Neuronal stem cell (in vitro differentiated cells): ENCODE measurements at regions not wholly inside any gene's neighbourhood (a gene's known extent, or its start where the extent isn't known, plus 50 kb on each side); places are given as distances from the start of the nearest gene placed in this dataset.

Experiments used
- DNase-seq: peaks from one replicate; pipeline ENCODE4 v3.0.0-alpha.2; 2013; ENCODE audit warnings: low spot score
- H2AFZ ChIP-seq: one replicate; pipeline ENCODE4 v1.6.1; 2013; ENCODE audit warnings: mild to moderate bottlenecking, low read length, inconsistent platforms
- H2AK5ac ChIP-seq: 2 replicates; pipeline ENCODE4 v1.6.1; 2013; ENCODE audit warnings: low read depth, mild to moderate bottlenecking, inconsistent platforms, low read length, moderate library complexity, mixed read lengths
- H2BK120ac ChIP-seq: 2 replicates; pipeline ENCODE4 v1.6.1; 2013; ENCODE audit warnings: low read depth, mild to moderate bottlenecking, inconsistent platforms, low read length, moderate library complexity, mixed read lengths
- H2BK12ac ChIP-seq: one replicate; pipeline ENCODE4 v1.6.1; 2013; ENCODE audit warnings: low read length, inconsistent platforms
- H2BK15ac ChIP-seq: 2 replicates; pipeline ENCODE4 v1.6.1; 2013; ENCODE audit warnings: mild to moderate bottlenecking, low read length, inconsistent platforms, mixed read lengths
- H2BK5ac ChIP-seq: one replicate; pipeline ENCODE4 v1.6.1; 2013; ENCODE audit warnings: inconsistent platforms, mild to moderate bottlenecking, low read length, moderate library complexity
- H3K14ac ChIP-seq: one replicate; pipeline ENCODE4 v1.6.1; 2013; ENCODE audit warnings: low read length, inconsistent platforms
- H3K18ac ChIP-seq: 2 replicates; pipeline ENCODE4 v1.6.1; 2013; ENCODE audit warnings: low read length, inconsistent platforms
- H3K23ac ChIP-seq: 2 replicates; pipeline ENCODE4 v1.6.1; 2013; ENCODE audit warnings: low read depth, mild to moderate bottlenecking, mixed read lengths, low read length, inconsistent platforms; ENCODE audit not compliant: poor library complexity
- H3K27ac ChIP-seq: replicated peaks from 3 replicates; pipeline ENCODE4 v1.5.1; 2013; ENCODE audit warnings: low read length, inconsistent platforms
- H3K27me3 ChIP-seq, 3 experiments: 2 replicates each; pipeline ENCODE4 v1.6.1; 2013; ENCODE audit warnings: low read length in 3 of 3, mild to moderate bottlenecking in 2 of 3, inconsistent platforms in 1 of 3, low read depth in 1 of 3, mixed read lengths in 1 of 3, moderate library complexity in 1 of 3; ENCODE audit not compliant: control insufficient read depth in 3 of 3, insufficient read depth in 3 of 3
- H3K36me3 ChIP-seq, 2 donors: replicated peaks in 1 of 2; 2 replicates each; pipeline ENCODE4 v1.6.1; 2013; ENCODE audit warnings: low read length in 2 of 2; ENCODE audit not compliant: control insufficient read depth in 2 of 2, insufficient read depth in 2 of 2
- H3K4ac ChIP-seq: 2 replicates; pipeline ENCODE4 v1.6.1; 2013; ENCODE audit warnings: inconsistent platforms, mild to moderate bottlenecking, low read length, moderate library complexity
- H3K4me1 ChIP-seq, 2 donors: 1 replicate in 1 of 2; 2 replicates in 1 of 2; pipeline ENCODE4 v1.6.1; 2013; ENCODE audit warnings: low read length in 2 of 2, low read depth in 1 of 2; ENCODE audit not compliant: control insufficient read depth in 2 of 2, insufficient read depth in 1 of 2
- H3K4me2 ChIP-seq: one replicate; pipeline ENCODE4 v1.6.1; 2013; ENCODE audit warnings: mild to moderate bottlenecking, low read length, inconsistent platforms; ENCODE audit not compliant: insufficient read depth, poor library complexity, severe bottlenecking
- H3K4me3 ChIP-seq, 2 donors: 2 replicates each; pipeline ENCODE4 v1.5.1; 2013; ENCODE audit warnings: low read length in 2 of 2, mild to moderate bottlenecking in 2 of 2, inconsistent platforms in 1 of 2, moderate library complexity in 1 of 2
- H3K79me1 ChIP-seq: one replicate; pipeline ENCODE4 v1.6.1; 2013; ENCODE audit warnings: low read depth, mild to moderate bottlenecking, inconsistent platforms, low read length, moderate library complexity
- H3K9ac ChIP-seq: one replicate; pipeline ENCODE4 v1.6.1; 2013; ENCODE audit warnings: mild to moderate bottlenecking, low read depth, low read length, inconsistent platforms; ENCODE audit not compliant: poor library complexity
- H3K9me3 ChIP-seq, 2 donors: replicated peaks in 1 of 2; 2 replicates each; pipeline versions ENCODE3 to v1.6.1; 2013; ENCODE audit warnings: low read length in 2 of 2, mild to moderate bottlenecking in 2 of 2, inconsistent platforms in 1 of 2, low read depth in 1 of 2, mixed read lengths in 1 of 2, moderate library complexity in 1 of 2; ENCODE audit not compliant: control insufficient read depth in 2 of 2, insufficient read depth in 1 of 2
- H4K8ac ChIP-seq: one replicate; pipeline ENCODE4 v1.6.1; 2013; ENCODE audit warnings: low read depth, mild to moderate bottlenecking, inconsistent platforms, low read length, moderate library complexity
- H4K91ac ChIP-seq: one replicate; pipeline ENCODE4 v1.6.1; 2013; ENCODE audit warnings: low read length, low read depth, mild to moderate bottlenecking, inconsistent platforms; ENCODE audit not compliant: poor library complexity
- WGBS, 2 donors: extraction: QIAGEN DNeasy Blood & Tissue Kit; methylation state at CpG; one replicate each; pipeline ENCODE4 v1.1.7; 2013; ENCODE audit warnings: missing lambda C conversion rate in 2 of 2, mixed read lengths in 1 of 2; ENCODE audit not compliant: insufficient read length in 2 of 2, insufficient replicate concordance in 1 of 2; ENCODE audit errors: extremely low coverage in 2 of 2; 5-methylcytosine and 5-hydroxymethylcytosine counted together

DNA sequence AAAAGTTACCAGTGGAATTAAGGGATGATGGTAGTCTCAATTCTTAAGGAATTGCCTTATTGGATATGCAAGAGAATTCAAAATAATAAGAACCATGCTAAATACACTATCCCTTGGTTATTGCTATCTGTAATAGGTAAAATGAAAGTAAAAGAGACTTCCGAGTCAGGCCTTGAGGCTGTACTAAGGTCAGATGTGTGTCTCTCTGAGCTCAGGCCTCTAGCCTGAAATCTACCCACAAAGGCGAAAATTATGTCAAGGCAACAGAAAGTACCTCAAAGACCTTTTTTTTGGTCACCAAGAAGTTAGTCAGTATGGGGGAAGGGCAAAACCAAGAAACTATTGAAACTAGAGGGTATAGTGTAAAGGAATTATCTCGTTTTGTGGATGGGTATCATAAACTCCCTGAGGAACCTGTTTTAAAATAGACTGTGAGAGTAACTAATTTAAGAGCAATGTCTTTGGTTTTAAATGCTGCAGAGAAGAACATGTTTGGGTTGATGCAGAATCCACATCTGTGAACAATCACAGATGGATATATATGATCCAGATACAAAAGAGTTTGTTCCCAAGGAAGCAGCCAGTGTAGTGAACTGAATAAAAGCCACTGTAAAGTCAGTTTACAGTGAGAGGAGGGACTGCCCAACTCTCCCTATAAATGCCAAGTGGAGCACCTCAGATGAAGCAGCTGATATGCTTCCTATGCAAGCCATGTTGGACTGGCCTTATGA is 382.3 kb upstream of the SEMA6D start:
- no peak for DNase-seq
- Histone ChIP-seq H3K4ac (no peak overlapping the region), H3K23ac (no peak overlapping the region), H3K27me3 (no peaks in the 10 kb centered on the region), H3K14ac (no peak overlapping the region), H4K91ac (no peak overlapping the region), H2AK5ac (no peak overlapping the region), H3K9me3 (no peaks in the 10 kb centered on the region), H3K4me1 (no peaks in the 10 kb centered on the region), H3K4me3 (no peak overlapping the region), H2BK120ac (no peak overlapping the region), H3K4me2 (no peak overlapping the region), H3K27ac (no peak overlapping the region), H2BK12ac (no peak overlapping the region), H2BK15ac (no peak overlapping the region), H3K79me1 (no peaks in the 10 kb centered on the region), H2AFZ (no peak overlapping the region), H3K18ac (no peak overlapping the region), H4K8ac (no peak overlapping the region), H3K36me3 (no peaks in the 10 kb centered on the region), H2BK5ac (no peak overlapping the region), H3K9ac (no peak overlapping the region)
- no CpG with 5 or more reads among the region's 3 CpGs for WGBS, 2 donors

DNA sequence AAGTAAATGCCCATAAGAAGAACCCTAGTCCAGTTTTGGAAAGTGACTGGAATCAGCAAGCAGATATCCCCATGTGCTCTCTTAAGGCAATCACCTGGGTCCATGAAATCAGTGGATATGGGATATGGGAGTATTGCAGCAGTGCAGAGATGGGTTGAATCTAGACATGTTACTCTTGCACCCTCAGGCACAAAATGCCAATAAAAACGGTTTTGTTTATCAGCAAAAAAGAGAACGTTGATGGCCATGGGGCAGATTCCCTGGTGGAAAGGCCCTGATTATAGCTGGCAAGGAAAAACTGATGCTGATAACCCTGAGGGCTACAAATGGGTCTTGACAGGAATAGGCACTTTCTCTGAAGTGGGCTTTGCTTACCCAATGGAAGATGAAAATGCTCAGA is 380.2 kb upstream of the SEMA6D start:
- H3K4ac ChIP-seq, result no peak overlapping the region
- no peak overlapping the region for H2BK120ac ChIP-seq
- H4K8ac ChIP-seq, result no peak overlapping the region
- H3K79me1 ChIP-seq, result no peaks in the 10 kb centered on the region
- H3K9me3 ChIP-seq, result no peaks in the 10 kb centered on the region
- DNase-seq, result no peak
- H3K27me3 ChIP-seq, result no peaks in the 10 kb centered on the region
- H3K4me1 ChIP-seq, result no peaks in the 10 kb centered on the region
- H2AK5ac ChIP-seq, result no peak overlapping the region
- no peak overlapping the region for H3K23ac ChIP-seq
- no peak overlapping the region for H2AFZ ChIP-seq
- no peak overlapping the region for H3K4me2 ChIP-seq
- no CpG with 5 or more reads among the region's 2 CpGs for WGBS, 2 donors
- no peak overlapping the region for H2BK5ac ChIP-seq
- no peak overlapping the region for H3K18ac ChIP-seq
- no peak overlapping the region for H3K9ac ChIP-seq
- H3K14ac ChIP-seq, result no peak overlapping the region
- H3K4me3 ChIP-seq, result no peak overlapping the region
- H3K27ac ChIP-seq, result no peak overlapping the region
- no peak overlapping the region for H4K91ac ChIP-seq
- no peak overlapping the region for H2BK15ac ChIP-seq
- H2BK12ac ChIP-seq, result no peak overlapping the region
- H3K36me3 ChIP-seq, result no peaks in the 10 kb centered on the region

- Histone ChIP-seq H4K91ac (no peak overlapping the region), H2BK5ac (no peak overlapping the region), H3K79me1 (no peaks in the 10 kb centered on the region), H2BK15ac (no peak overlapping the region), H3K27me3 (no peaks in the 10 kb centered on the region), H2BK12ac (no peak overlapping the region), H2AK5ac (no peak overlapping the region), H3K36me3 (no peaks in the 10 kb centered on the region), H3K27ac (no peak overlapping the region), H3K9ac (no peak overlapping the region), H3K4me3 (no peak overlapping the region), H4K8ac (no peak overlapping the region), H3K4me1 (no peaks in the 10 kb centered on the region), H3K14ac (no peak overlapping the region), H3K23ac (no peak overlapping the region), H3K4me2 (no peak overlapping the region), H3K9me3 (no peaks in the 10 kb centered on the region), H2BK120ac (no peak overlapping the region), H2AFZ (no peak overlapping the region), H3K4ac (no peak overlapping the region), H3K18ac (no peak overlapping the region)
- no CpG with 5 or more reads among the region's 4 CpGs for WGBS, 2 donors
- no peak for DNase-seq
Observed at GRCh38 chr15:47337836-47338235, 379.5 kb upstream of the SEMA6D start.

DNA sequence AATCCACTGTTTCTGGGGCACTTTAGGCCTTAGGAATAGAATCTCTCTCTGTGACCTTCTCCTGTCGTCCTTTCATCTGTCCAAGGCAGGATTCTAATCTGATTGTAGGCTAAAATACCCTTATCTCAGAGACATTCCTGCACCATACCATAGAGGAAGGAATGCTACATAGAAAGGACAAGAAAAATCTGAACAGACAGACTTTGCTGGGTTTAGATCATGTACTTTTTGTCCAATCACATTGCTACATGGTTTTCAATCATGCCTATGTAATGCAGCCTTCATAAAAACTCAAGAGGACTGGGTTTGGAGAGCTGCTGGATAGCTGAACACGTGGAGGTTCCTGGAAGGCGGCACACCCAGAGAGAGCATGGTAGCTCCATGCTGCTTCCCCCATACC is 378.5 kb upstream of the SEMA6D start:
- Histone ChIP-seq H2BK15ac (no peak overlapping the region), H3K36me3 (no peaks in the 10 kb centered on the region), H2AK5ac (no peak overlapping the region), H3K9ac (no peak overlapping the region), H3K18ac (no peak overlapping the region), H3K4ac (no peak overlapping the region), H2BK12ac (no peak overlapping the region), H3K4me1 (no peaks in the 10 kb centered on the region), H3K23ac (no peak overlapping the region), H4K8ac (no peak overlapping the region), H3K27me3 (no peaks in the 10 kb centered on the region), H3K79me1 (no peaks in the 10 kb centered on the region), H2BK5ac (no peak overlapping the region), H4K91ac (no peak overlapping the region), H3K4me2 (no peak overlapping the region), H3K27ac (no peak overlapping the region), H3K4me3 (no peak overlapping the region), H3K14ac (no peak overlapping the region), H2BK120ac (no peak overlapping the region), H3K9me3 (no peaks in the 10 kb centered on the region), H2AFZ (no peak overlapping the region)
- WGBS, 2 donors, result no CpG with 5 or more reads among the region's 3 CpGs
- DNase-seq, result no peak
